ENCODE measurements at regions not wholly inside any gene's neighbourhood (a gene's known extent, or its start where the extent isn't known, plus 50 kb on each side); places are given as distances from the start of the nearest gene placed in this dataset.

DNA sequence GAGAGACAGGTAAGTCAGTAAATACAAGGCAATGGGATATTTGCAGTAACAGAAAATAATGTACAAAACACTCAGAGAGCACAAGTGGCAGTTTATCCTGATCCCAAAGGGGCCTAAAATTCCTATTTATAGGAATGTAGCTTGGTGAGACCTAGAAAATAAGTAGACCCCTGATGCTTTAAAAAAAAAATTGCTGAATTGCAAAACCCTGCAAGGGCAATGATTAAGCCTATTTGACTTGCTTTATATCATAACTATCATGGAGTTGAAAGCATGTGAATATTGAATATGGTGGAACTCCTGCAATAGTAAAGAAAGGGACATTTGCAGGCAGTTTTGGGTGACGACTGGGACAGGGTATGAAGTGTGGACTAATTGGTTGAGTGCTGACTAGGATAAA lies 101.9 kb upstream of the C1orf21 start:
- no peak for DNase-seq

DNA sequence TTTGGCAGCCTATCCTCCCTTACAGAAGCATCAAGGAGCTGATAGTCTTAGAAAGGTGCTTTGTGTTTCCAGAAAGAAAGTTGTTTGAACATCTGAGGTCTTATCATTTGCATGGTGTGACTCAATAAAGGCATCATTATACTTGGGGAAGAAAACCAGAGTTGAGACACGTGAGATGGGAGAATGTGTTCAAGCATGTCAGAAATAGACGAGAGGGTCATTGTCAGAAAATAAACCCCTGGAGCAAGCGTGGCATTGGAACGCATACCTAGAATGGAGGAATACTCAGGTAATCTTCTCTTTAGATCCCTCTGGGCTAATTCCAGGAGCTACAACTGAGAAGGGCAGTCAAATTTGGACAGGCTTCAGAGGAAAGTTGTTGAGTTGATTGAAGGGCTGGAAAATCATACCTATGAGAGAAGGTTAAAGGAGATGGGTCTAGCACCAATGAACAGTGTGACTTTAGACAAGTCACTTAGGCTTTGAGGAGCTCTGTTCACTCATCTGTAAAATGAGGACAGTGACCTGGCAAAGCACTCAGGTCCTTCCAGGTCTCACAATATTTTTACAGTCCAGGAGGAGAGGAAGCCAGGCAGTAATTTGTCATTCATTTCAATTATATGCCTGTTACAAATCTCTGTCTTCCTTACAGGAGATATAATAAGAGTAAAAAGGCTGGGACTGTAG lies 101.3 kb upstream of the C1orf21 start:
- DNase-seq, result no peak

DNA sequence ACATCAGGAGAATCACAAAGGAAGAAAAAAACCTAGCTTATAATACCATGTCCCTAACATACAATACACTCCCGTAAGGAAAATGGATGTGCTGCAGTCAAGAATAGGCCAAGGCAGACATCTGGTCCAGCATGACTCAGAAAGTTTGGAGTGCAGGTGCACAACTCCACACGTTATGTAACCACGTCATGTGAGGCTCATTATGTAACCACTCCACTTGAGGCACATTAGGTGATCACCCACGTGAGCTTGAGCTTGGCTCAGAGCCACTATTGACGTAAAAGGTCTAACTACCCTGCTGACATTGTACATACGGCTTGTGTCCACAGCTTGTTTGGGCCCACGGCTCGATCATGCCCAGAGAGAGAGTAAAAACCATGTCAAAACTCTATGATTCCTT lies 99.8 kb upstream of the C1orf21 start:
- no peak for DNase-seq

DNA sequence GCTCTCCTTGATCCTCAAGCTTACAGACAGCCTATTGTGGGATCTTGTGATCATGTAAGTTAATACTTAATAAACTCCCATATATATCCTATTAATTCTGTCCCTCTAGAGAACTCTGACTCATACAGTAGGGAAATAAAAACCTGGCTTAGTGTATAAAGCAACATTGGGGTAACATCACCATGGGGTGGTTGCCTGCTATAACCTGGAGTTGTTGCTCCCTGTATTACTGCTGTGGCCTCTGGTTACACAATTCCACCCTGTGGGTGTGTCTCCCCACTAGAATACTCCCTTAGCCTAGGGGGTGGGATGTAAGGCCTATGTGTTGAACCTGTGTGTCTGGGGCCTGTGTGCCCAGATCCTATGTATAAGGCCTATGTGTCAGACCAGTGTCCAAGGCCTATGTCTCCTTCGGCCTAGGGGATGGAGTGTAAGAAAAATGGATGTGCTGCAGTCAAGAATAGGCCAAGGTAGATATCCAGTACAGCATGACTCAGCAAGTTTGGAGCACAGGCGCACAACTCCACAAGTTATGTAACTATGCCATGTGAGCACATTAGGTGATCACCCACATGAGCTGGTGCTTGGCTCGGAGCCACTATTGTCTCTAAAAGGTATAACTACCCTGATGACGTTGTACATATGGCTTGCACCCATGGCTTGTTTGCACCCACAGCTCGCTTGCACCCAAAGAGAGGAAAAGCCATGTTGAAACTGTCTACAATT lies 96.8 kb upstream of the C1orf21 start:
- no peak for DNase-seq

DNA sequence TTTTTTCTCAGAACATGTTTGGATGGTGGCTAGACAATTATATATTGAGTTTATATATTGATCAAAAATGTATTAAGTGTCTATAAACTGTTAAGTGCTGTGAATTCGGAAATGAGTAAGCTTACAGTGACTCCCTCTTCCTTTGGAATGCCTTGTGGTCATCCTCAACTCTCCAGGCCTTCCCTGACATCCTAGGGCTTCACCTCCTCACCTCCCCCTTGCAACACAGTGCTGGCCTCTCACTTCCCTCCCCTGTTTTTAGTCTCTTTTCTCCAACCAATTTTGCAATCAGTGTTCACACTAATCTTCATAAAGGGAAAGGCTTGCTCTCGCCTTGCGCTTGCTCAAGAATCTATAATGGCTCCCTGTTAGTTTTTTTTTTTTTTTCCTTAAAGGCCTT lies 95.1 kb upstream of the C1orf21 start:
- DNase-seq, result no peak

DNA sequence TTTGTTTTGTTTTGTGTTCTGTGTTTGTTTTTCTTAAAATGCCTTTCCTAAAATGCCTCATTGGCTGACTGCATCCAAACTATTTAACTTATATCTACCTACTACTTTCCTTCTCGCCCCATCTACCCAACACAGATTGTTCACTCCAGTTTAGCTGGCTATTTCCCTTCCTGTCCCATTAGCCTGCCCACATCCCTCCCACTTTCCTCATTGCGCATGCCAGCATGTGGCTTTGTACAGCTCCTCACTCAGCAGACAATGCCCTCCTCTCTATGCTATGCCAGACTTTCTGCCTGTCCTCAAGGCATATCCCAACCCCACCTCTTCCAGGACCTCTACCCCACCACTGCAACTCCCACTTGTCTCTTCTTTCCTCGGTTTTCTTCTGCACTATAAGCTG lies 94.7 kb upstream of the C1orf21 start:
- no peak for DNase-seq

DNA sequence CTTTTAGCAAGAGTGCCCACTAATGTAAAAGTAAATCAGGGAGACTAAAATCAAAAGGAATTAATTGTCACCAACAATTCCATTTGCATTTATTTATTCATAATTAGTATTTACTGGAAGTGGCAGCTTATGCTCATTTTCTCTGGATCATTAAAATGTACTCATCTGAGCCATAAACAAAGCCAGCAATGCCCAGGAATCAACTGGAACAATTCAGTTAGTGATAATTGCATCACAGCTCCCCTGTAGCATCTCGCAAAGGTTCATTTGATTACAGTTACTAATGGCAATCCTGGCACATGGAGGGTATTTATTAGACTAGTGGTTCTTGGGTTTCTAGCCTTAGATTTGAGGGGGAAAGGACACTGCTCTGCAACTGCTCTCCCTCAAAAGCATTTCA lies 92.7 kb upstream of the C1orf21 start:
- no peak for DNase-seq

DNA sequence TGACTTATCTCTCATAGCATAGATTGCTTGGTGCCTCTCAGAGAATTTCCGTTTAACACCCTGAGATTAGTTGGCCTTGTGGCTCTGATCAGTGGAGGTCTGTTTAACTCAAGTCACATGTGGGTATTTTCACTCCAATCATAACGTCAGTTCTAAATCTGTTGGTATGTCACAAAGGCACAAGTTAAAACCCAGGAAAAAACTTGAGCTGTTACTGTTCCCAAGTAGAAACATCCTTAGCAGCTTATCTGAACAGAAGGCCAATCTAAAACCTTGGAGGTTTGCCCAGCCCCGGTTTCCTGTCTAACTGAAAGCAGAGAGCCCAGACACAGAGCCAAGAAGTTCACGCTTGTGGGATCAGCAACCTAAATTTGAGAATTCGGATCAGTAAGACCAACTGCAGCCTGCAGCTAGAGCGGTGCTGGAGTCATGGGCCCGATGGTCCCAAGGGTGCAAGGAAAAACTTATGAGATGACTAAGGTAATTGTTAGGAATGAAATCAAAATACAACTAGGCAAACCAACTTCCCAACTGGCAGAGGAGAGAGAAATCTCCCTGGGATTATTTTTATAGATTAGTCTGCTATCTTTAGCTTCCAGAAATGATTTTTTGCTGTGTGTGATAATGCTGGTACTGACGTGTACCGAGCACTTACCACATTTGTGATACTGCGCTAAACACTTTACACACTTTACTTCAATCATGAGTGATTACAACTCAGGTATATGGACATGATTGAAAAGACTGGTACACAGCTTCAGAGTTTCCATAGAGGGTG lies 90.2 kb upstream of the C1orf21 start:
- no peak for DNase-seq

DNA sequence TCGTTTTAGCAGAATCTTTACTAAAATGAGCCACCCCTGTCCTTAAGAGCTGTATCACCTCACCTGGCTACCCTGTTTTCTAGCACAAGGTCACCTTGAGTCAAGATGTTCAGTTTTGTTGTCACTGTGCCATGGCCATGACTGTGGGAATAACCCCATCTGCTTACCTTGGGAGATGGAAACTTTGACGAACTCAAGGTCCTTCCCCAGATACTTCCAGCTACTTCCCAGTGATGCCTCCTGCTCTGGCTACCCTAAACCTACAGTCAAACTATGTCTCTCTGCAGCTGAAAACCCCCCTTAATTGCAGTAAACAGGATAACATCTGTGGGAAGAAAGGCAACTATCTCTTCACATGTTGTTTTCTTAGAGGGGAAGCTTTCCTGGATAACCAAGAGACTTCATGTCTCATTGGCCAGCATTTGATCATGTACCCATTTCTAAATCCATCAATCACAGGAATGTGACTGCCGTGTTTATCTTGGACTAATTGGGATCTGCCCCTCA lies 89.5 kb upstream of the C1orf21 start:
- no peak for DNase-seq

DNA sequence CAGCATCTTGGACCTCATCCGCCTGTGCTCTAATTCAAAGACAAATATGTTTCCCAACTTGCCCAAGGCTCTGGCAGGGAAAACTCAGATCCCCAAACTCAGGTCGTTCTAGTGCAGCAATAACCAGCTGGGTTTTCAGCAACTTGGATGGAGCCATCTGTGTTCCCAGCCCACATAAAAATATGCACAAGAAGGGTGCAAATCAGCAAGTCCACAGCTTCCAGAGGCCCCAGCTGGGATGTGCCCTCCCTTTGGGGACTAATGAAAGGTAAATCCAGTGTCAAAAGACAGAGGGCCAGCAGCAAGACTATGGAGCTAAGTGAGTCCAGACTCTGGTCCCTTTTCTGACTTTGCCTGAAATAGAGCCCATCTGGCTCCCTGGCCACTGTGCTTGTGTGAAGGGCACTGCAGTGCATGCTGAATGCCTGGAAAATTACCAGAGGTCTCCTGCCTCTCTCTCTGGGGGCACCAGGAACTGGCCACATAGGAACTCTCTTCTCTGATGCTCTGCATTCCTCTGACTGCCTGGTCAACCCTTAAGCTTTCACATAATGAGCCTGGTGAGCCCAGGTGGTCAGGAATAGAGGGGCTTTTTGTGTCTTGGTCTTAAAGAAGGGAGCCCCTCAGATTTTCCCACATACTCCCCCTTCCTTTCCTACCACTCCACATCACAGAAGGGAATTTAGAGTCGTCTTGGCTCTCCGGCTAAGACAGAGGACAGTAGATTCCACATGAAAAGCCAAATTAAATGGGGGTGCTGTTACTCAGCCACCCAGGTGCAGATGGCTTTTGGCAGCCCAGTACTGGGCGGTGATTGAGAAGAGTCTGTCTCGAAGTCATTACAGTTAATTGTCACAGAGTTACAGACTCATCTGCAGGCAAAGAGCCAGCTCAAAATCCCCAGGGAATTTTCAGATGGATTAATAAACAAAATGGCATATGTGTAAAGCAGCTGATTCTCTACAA lies 88.1 kb upstream of the C1orf21 start:
- no peak for DNase-seq

DNA sequence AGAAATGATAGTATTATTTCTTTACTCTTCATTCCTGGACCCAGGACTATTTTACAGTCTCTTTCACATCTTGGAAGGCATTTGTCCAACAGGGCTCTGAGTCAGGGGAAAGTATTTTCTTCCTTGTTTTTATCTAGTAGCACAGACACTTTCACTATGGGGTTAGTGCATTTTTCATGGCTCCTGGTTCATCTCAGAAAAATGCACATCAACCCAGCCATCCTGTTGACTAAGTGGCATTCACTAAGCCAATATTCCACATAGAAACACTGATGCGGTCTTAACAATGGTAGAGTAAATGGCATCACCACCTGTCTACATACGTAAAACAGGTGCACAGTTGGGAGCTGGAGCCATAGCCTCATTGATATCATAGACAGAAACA lies 87.4 kb upstream of the C1orf21 start:
- DNase-seq, result no peak

DNA sequence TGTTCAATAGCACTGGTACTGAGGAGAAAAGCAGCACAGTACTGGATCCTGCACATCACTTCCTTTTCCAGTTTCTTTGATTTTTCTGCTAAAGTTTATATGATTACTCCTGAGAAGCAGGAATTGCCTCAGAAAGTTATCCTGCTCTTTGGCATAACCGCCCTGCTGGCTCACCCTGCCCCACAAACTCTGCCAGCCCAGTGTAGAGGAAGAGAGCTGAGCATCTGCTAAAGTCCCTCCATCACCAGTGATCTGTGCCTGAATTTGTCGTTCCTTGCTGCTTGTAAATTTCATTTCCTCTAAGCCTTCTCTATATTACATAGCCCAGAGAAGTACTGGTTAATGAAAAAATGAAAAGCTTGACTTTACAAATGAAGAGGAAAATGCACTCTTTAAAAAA lies 87.0 kb upstream of the C1orf21 start:
- no peak for DNase-seq

DNA sequence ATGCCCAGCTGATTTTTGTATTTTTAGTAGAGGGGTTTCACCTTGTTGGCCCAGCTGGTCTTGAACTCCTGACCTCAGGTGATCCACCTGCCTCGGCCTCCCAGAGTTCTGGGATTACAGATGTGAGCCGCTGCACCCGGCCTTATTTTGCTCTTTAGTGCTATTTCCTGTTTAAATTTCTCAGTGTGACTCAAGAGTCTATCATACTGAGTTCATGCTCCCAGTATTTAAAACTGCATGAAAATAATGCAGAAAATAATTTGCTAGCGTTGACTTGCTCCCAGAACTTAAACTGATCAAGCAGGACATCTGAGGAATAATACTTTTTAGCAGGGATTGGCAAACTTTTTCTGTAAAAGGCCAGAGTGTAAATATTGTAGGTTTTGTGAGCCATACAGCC lies 86.4 kb upstream of the C1orf21 start:
- no peak for DNase-seq

DNA sequence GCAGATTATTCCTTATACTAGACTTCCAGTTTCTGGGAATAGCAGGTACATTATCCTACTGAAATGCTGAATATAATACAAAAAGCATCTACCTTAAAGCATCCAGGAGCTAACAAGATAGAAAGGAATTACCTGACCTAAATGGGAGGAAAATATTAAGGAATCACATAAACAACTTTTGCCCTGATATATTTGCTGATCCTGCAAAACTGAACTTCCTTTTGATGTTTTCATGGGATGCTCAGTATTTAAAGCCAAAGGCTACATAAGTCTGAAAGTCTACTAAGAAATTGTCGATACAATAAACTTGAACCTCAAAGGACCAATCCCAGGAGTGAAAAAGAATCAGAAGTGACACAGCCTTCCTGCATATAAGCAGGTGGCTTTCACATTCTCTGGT lies 85.6 kb upstream of the C1orf21 start:
- DNase-seq, result no peak

DNA sequence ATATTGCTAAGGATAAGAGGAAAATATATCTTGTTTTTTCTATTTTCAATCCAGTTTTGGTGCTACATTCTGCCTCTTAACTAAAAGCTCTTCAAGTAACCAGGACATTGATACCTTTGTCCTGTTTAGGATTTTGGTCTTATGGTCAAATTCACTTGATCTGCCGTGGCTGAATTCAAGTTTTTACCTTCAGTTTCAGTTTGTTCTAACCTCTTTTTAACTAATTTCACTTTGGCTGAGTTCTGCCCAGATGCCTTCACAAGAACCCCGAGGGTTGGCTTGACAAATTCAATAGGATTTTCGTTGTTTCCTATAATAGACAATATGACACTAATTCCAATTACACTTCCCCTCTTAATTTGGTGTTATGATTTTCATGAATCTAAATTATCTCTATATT lies 84.5 kb upstream of the C1orf21 start:
- DNase-seq, result no peak

DNA sequence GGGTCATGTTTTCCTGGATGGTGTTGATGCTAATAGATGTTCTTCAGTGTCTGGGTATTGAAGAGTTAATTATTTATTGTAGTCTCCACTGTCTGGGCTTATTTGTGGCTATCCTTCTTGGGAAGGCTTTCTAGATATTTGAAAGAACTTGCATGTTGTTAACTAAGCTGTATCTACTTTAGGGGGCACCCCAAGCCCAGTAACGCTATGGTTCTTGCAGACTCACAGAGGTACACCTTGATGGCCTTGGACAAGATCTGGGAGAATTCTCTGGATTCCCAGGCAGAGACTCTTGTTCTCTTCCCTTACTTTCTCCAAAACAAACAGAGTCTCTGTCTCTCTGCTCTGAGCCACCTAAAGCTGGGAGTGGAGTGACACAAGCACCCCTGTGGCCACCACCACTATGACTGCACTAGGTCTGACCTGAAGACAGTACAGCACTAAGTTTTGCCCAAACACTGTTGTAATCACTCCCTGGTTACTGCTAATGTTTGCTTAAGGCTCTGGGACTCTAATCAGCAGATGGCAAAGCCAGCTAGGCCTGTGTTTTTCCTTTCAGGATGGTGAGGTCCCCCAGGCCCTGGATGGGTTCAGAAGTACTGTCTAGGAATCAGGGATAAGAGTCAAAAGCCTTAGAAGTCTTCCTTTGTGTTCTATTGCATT lies 76.5 kb upstream of the C1orf21 start:
- DNase-seq, result no peak

DNA sequence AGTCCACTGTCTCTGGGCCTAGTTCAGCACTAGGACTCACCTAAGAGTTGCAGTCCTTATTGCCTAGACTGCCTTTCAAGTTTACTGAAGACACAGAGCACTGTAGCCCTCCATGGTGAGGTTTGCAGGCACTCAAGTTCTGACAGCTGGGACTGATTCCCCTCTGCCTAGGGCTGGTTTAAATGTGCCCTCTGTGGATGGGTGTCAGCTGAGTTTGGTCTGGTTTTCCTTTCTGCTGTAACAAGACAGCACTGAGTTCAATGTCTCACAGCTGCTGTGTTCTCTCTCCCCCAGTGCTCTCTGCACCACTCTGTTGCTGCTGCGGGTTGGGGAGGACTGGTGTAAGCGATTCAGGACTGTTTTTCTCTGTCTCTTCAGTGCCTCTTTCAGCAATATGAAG lies 75.2 kb upstream of the C1orf21 start:
- no peak for DNase-seq

DNA sequence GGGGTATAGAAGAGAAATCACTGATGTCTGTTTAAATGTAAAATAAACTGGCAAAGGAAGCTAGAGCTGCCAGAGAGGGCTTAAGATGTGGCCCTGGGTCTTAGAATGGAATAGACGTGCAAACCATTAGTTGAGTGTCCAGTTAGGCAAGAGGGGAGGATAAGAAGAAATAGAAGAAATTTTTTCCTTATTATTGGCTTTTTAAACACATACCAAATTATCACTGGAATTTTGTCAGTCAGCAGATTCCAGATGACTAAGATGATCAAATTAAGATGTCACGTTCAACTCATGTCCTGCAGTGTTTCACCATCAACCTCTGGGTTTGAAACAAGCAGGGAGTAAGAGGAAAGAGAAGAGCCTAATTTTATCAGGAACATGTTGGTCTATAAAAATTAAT lies 71.6 kb upstream of the C1orf21 start:
- DNase-seq, result no peak

DNA sequence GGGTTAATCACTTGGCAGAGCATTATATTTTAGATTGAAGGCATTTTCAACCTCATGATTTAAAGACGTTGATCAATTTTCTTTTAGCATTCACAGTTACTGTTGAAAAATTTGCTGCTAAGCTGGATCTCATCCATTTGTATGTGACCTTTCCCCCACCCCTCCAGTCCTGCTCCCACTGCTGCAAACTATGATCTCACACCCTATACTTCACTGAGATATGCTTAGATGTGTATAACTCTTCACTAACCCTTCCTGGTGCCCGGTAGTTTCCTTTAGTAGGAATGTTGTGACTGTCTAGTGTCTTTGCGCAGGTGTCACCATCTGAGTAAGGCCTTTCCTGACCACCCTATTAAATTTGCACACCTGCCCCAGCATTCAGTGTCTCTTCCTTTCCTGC lies 67.0 kb upstream of the C1orf21 start:
- DNase-seq, result no peak

DNA sequence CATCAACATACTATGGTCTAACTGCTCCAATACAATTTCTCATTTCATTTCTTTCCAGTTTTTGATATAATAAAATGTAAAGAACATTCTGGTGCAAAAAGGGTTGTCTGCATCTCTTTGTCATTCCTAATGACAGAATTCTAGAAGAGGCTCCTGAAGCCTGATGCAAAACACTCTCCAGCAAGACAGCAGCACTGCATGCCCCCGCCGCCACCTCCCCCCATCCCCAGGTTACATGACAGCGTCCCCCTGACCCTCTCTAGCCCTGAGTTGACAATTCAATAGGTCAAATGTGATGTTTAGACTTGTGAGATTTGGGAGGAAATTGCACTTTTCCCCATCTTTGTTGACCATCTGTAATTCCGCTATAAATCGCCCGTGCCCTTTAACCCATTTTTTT lies 64.6 kb upstream of the C1orf21 start:
- DNase-seq, result no peak

DNA sequence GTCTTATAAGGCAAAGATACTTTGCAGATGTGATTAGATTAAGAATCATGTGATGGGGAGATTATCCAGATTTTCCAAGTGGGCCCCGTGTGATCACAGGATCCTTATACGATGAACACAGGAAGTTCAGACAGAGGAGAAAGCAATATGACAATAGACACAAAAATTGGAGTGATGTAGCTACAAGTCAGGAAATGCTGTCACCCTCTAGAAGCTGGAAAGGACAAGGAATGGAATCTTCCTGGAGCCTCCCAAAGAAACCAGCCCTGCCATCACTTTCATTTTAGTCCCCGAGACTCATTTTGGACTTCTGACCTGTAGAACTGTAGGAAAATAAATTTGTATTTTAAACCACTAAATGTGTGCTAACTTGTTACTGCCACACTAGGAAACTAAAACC lies 61.9 kb upstream of the C1orf21 start:
- no peak for DNase-seq

DNA sequence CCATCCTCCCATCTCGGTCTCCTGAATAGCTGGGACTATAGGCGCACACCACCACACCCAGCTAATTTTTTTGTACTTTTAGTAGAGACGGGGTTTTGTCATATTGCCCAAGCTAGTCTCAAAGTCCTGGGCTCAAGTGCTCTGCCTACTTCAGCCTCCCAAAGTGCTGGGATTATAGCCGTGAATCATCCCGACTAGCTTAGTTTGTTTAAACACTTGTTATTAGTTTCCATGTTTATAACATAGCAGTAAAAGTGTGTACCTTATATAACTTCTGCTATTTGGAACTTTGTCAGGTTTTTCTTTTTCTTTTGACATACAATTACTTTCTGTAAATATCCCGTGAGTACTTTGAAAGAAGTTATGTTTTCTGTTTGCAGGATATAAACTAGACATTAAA lies 60.6 kb upstream of the C1orf21 start:
- DNase-seq, result no peak
